CD4-positive, CD25-positive, alpha-beta regulatory T cell (primary cell): ENCODE measurements at regions not wholly inside any gene's neighbourhood (a gene's known extent, or its start where the extent isn't known, plus 50 kb on each side); places are given as distances from the start of the nearest gene placed in this dataset.

Experiments
- ATAC-seq, 2 donors: fragments of 150-1000 bp; cut with Tn5 transposase; one replicate each; pipeline ENCODE4 v1.10.0; 2021; ENCODE audit warnings: low read depth in 2 of 2, moderate number of reproducible peaks in 2 of 2, moderate library complexity in 1 of 2
- DNase-seq, 3 donors: peaks; one replicate each; pipeline versions ENCODE4 v3.0.0 to v3.0.0-alpha.2; 2012 to 2022; ENCODE audit warnings: mixed read lengths in 1 of 3
- H3K27ac ChIP-seq: one replicate; pipeline ENCODE4 v1.7.0; 2013; ENCODE audit warnings: mild to moderate bottlenecking, low read length; ENCODE audit not compliant: insufficient read depth, poor library complexity, severe bottlenecking
- H3K27me3 ChIP-seq: one replicate; pipeline ENCODE4 v1.7.0; 2013; ENCODE audit warnings: low read length; ENCODE audit not compliant: control insufficient read depth, insufficient read depth
- H3K36me3 ChIP-seq: one replicate; pipeline ENCODE4 v1.7.0; 2013; ENCODE audit warnings: mild to moderate bottlenecking, low read length, moderate library complexity; ENCODE audit not compliant: control insufficient read depth, insufficient read depth
- H3K4me1 ChIP-seq: 2 replicates; pipeline ENCODE4 v1.7.0; 2013; ENCODE audit warnings: mild to moderate bottlenecking, low read length; ENCODE audit not compliant: insufficient read depth, control insufficient read depth, poor library complexity, severe bottlenecking
- H3K4me3 ChIP-seq: one replicate; pipeline ENCODE4 v1.7.0; 2013; ENCODE audit warnings: low read depth, mild to moderate bottlenecking, low read length, moderate library complexity
- H3K9me3 ChIP-seq, 2 experiments: 1 replicate in 1 of 2; 2 replicates in 1 of 2; pipeline ENCODE4 v1.7.0; 2013; ENCODE audit warnings: low read length in 2 of 2, mild to moderate bottlenecking in 1 of 2, moderate library complexity in 1 of 2; ENCODE audit not compliant: control insufficient read depth in 2 of 2
- H3K27ac Mint-ChIP-seq, 3 donors: one replicate each; pipeline ENCODE4 v1.8.0; 2020 to 2022; ENCODE audit warnings: mild to moderate bottlenecking in 3 of 3, mixed read lengths in 3 of 3, moderate library complexity in 2 of 3
- H3K27me3 Mint-ChIP-seq: one replicate; pipeline ENCODE4 v1.8.0; 2022; ENCODE audit warnings: mild to moderate bottlenecking, mixed read lengths
- H3K36me3 Mint-ChIP-seq: one replicate; pipeline ENCODE4 v1.8.0; 2020; ENCODE audit warnings: mixed read lengths
- H3K4me1 Mint-ChIP-seq, 4 donors: one replicate each; pipeline ENCODE4 v1.8.0; 2020 to 2022; ENCODE audit warnings: mixed read lengths in 4 of 4, mild to moderate bottlenecking in 1 of 4
- H3K4me3 Mint-ChIP-seq, 4 donors: one replicate each; pipeline ENCODE4 v1.8.0; 2020 to 2022; ENCODE audit warnings: mild to moderate bottlenecking in 4 of 4, mixed read lengths in 4 of 4, moderate library complexity in 3 of 4
- H3K9me3 Mint-ChIP-seq, 7 donors: one replicate each; pipeline ENCODE4 v1.8.0; 2020 to 2022; ENCODE audit warnings: mixed read lengths in 7 of 7, mild to moderate bottlenecking in 3 of 7, moderate library complexity in 2 of 7

- H3K36me3 ChIP-seq: no peaks in the 10 kb centered on the region
- H3K27me3 ChIP-seq: no peaks in the 10 kb centered on the region
- no peaks in the 10 kb centered on the region for H3K27me3 Mint-ChIP-seq
- no peaks in the 10 kb centered on the region for H3K36me3 Mint-ChIP-seq
- no peak overlapping the region for H3K27ac Mint-ChIP-seq
- H3K27ac ChIP-seq: no peak overlapping the region
- H3K4me1 Mint-ChIP-seq: no peaks in the 10 kb centered on the region
- no peaks in the 10 kb centered on the region for H3K4me1 ChIP-seq
- H3K9me3 ChIP-seq: peaks cover 0 to 3% of the 10 kb centered on the region in 2 experiments
- H3K4me3 ChIP-seq: no peak overlapping the region
- no peak for DNase-seq
- H3K9me3 Mint-ChIP-seq: peaks cover 2 to 25% (median 10%) of the 10 kb centered on the region in 7 donors
- ATAC-seq: no peak
- H3K4me3 Mint-ChIP-seq: peak overlapping the region in 1 of 4 donors; percentile 38
Observed at GRCh38 chr16:62954144-62955032, 918.1 kb upstream of the CDH8 start.

GRCh38 chr16:62950351-62950750 lies 914.1 kb upstream of the CDH8 start:
- H3K9me3 Mint-ChIP-seq: peaks cover 2 to 44% (median 8%) of the 10 kb centered on the region in 7 donors
- Histone ChIP-seq H3K9me3 (peaks cover 0 to 7% of the 10 kb centered on the region in 2 experiments), H3K27ac (no peak overlapping the region), H3K36me3 (no peaks in the 10 kb centered on the region), H3K4me1 (no peaks in the 10 kb centered on the region), H3K4me3 (no peak overlapping the region), H3K27me3 (no peaks in the 10 kb centered on the region)
- DNase-seq (no peak), ATAC-seq (no peak)
- no peaks in the 10 kb centered on the region for H3K27me3 Mint-ChIP-seq
- no peaks in the 10 kb centered on the region for H3K36me3 Mint-ChIP-seq
- no peaks in the 10 kb centered on the region for H3K4me1 Mint-ChIP-seq
- no peak overlapping the region for H3K27ac Mint-ChIP-seq
- H3K4me3 Mint-ChIP-seq: no peak overlapping the region

- H3K27me3 Mint-ChIP-seq: no peaks in the 10 kb centered on the region
- ATAC-seq: no peak
- H3K4me1 Mint-ChIP-seq: no peaks in the 10 kb centered on the region
- H3K4me1 ChIP-seq: no peaks in the 10 kb centered on the region
- DNase-seq: no peak
- H3K36me3 Mint-ChIP-seq: no peaks in the 10 kb centered on the region
- no peaks in the 10 kb centered on the region for H3K27me3 ChIP-seq
- no peak overlapping the region for H3K27ac ChIP-seq
- no peak overlapping the region for H3K4me3 ChIP-seq
- H3K27ac Mint-ChIP-seq: no peak overlapping the region
- no peak overlapping the region for H3K4me3 Mint-ChIP-seq
- no peaks in the 10 kb centered on the region for H3K36me3 ChIP-seq
- H3K9me3 Mint-ChIP-seq: peaks cover 0 to 29% (median 8%) of the 10 kb centered on the region in 7 donors
- H3K9me3 ChIP-seq: peaks cover 0 to 8% of the 10 kb centered on the region in 2 experiments
Observed at GRCh38 chr16:62940569-62940968, 904.3 kb upstream of the CDH8 start.

- Histone ChIP-seq H3K4me3 (no peak overlapping the region), H3K36me3 (no peaks in the 10 kb centered on the region), H3K27ac (no peak overlapping the region), H3K4me1 (no peaks in the 10 kb centered on the region), H3K9me3 (peaks cover 0 to 8% of the 10 kb centered on the region in 2 experiments), H3K27me3 (no peaks in the 10 kb centered on the region)
- Mint-ChIP-seq H3K36me3 (no peaks in the 10 kb centered on the region), H3K9me3 (peaks cover 0 to 25% (median 8%) of the 10 kb centered on the region in 7 donors), H3K27ac (no peak overlapping the region), H3K4me1 (no peaks in the 10 kb centered on the region), H3K27me3 (no peaks in the 10 kb centered on the region), H3K4me3 (no peak overlapping the region)
- ATAC-seq: no peak
- no peak for DNase-seq
Observed at GRCh38 chr16:62939687-62940086, 903.4 kb upstream of the CDH8 start.

- DNase-seq (no peak), ATAC-seq (no peak)
- Mint-ChIP-seq H3K9me3 (peaks cover 2 to 31% (median 8%) of the 10 kb centered on the region in 7 donors), H3K4me3 (no peak overlapping the region), H3K27ac (no peak overlapping the region), H3K27me3 (no peaks in the 10 kb centered on the region), H3K4me1 (no peaks in the 10 kb centered on the region), H3K36me3 (no peaks in the 10 kb centered on the region)
- H3K27me3 ChIP-seq: no peaks in the 10 kb centered on the region
- H3K9me3 ChIP-seq: peaks cover 5 to 15% of the 10 kb centered on the region in 2 experiments
- no peaks in the 10 kb centered on the region for H3K4me1 ChIP-seq
- no peak overlapping the region for H3K27ac ChIP-seq
- no peak overlapping the region for H3K4me3 ChIP-seq
- no peaks in the 10 kb centered on the region for H3K36me3 ChIP-seq
Observed at GRCh38 chr16:62933929-62934328, 897.7 kb upstream of the CDH8 start.

- Histone ChIP-seq H3K36me3 (no peaks in the 10 kb centered on the region), H3K9me3 (peaks cover 11 to 12% of the 10 kb centered on the region in 2 experiments), H3K4me3 (no peak overlapping the region), H3K27ac (no peak overlapping the region), H3K4me1 (no peaks in the 10 kb centered on the region), H3K27me3 (no peaks in the 10 kb centered on the region)
- no peaks in the 10 kb centered on the region for H3K4me1 Mint-ChIP-seq
- H3K4me3 Mint-ChIP-seq: no peak overlapping the region
- no peak for ATAC-seq
- no peaks in the 10 kb centered on the region for H3K27me3 Mint-ChIP-seq
- DNase-seq: no peak
- H3K27ac Mint-ChIP-seq: no peak overlapping the region
- H3K9me3 Mint-ChIP-seq: peaks cover 3 to 38% (median 10%) of the 10 kb centered on the region in 7 donors
- no peaks in the 10 kb centered on the region for H3K36me3 Mint-ChIP-seq
Observed at GRCh38 chr16:62929593-62929992, 893.4 kb upstream of the CDH8 start.

GRCh38 chr16:62927122-62927521 lies 890.9 kb upstream of the CDH8 start:
- H3K27me3 ChIP-seq: no peaks in the 10 kb centered on the region
- H3K4me3 ChIP-seq: no peak overlapping the region
- no peaks in the 10 kb centered on the region for H3K4me1 ChIP-seq
- no peak for DNase-seq
- Mint-ChIP-seq H3K9me3 (peaks cover 4 to 57% (median 19%) of the 10 kb centered on the region in 7 donors), H3K27ac (no peak overlapping the region), H3K36me3 (no peaks in the 10 kb centered on the region), H3K4me1 (no peaks in the 10 kb centered on the region), H3K4me3 (no peak overlapping the region), H3K27me3 (no peaks in the 10 kb centered on the region)
- ATAC-seq: no peak
- H3K9me3 ChIP-seq: peaks cover 11 to 12% of the 10 kb centered on the region in 2 experiments
- H3K27ac ChIP-seq: no peak overlapping the region
- H3K36me3 ChIP-seq: no peaks in the 10 kb centered on the region
